ENCODE measurements at regions not wholly inside any gene's neighbourhood (a gene's known extent, or its start where the extent isn't known, plus 50 kb on each side); places are given as distances from the start of the nearest gene placed in this dataset.
"Not testable (repeated sequence)": the region's sequence is repeated elsewhere in the genome, so short reads cannot be mapped to it uniquely, and the experiment has no call there.

- no peaks in the 10 kb centered on the region for H3K9me3 ChIP-seq (ENCODE audit: control insufficient read depth, insufficient read depth, low read depth, low read length)
- DNase-seq (ENCODE audit: low read depth in 2 of 2) = no peak
- H3K27me3 ChIP-seq (ENCODE audit: control insufficient read depth, insufficient read depth, low read length) = no peaks in the 10 kb centered on the region
- no peaks in the 10 kb centered on the region for H4K20me1 ChIP-seq (ENCODE audit: control insufficient read depth, extremely low read depth, insufficient read depth, low read length)
- H2AFZ ChIP-seq (ENCODE audit: low read length) = no peak overlapping the region
- no peaks in the 10 kb centered on the region for H3K36me3 ChIP-seq (ENCODE audit: control insufficient read depth, insufficient read depth, low read length)
- no peak for TF ChIP-seq CTCF (conservative IDR thresholded peaks at IDR 0.05 in 1 of 2, IDR thresholded peaks at IDR 0.05 in 1 of 2; ENCODE audit: low read depth in 1 of 2, low read length in 2 of 2)
- no peaks in the 10 kb centered on the region for H3K79me2 ChIP-seq (ENCODE audit: control insufficient read depth, insufficient read depth, low read length)
- H3K4me2 ChIP-seq (ENCODE audit: extremely low read depth, insufficient read depth, low read length) = no peak overlapping the region
- H3K4me3 ChIP-seq (replicated peaks in 1 of 4; ENCODE audit: control extremely low read depth in 1 of 4, insufficient read depth in 1 of 4, low read depth in 3 of 4, low read length in 4 of 4) = no peak overlapping the region
- no peak overlapping the region for H3K27ac ChIP-seq (ENCODE audit: insufficient read depth, low read length)
- H3K4me1 ChIP-seq (ENCODE audit: control insufficient read depth, extremely low read depth, insufficient read depth, low read length) = no peaks in the 10 kb centered on the region
- no peak overlapping the region for H3K9ac ChIP-seq (ENCODE audit: insufficient read depth, low read length)
These were observed 56.6 kb upstream of the ZPLD1 start for GRCh38 chr3:102378216-102378615.

GRCh38 chr3:102382201-102382600 is 52.6 kb upstream of the ZPLD1 start:
- H3K9me3 ChIP-seq (ENCODE audit: control insufficient read depth, insufficient read depth, low read depth, low read length); H3K79me2 ChIP-seq (ENCODE audit: control insufficient read depth, insufficient read depth, low read length); H3K27me3 ChIP-seq (ENCODE audit: control insufficient read depth, insufficient read depth, low read length); H3K4me1 ChIP-seq (ENCODE audit: control insufficient read depth, extremely low read depth, insufficient read depth, low read length); H3K27ac ChIP-seq (ENCODE audit: insufficient read depth, low read length); DNase-seq (ENCODE audit: low read depth in 2 of 2); H2AFZ ChIP-seq (ENCODE audit: low read length); H3K9ac ChIP-seq (ENCODE audit: insufficient read depth, low read length); H3K36me3 ChIP-seq (ENCODE audit: control insufficient read depth, insufficient read depth, low read length); H4K20me1 ChIP-seq (ENCODE audit: control insufficient read depth, extremely low read depth, insufficient read depth, low read length); H3K4me3 ChIP-seq (replicated peaks in 1 of 4; ENCODE audit: control extremely low read depth in 1 of 4, insufficient read depth in 1 of 4, low read depth in 3 of 4, low read length in 4 of 4); H3K4me2 ChIP-seq (ENCODE audit: extremely low read depth, insufficient read depth, low read length): not testable (repeated sequence)

Measured in fibroblast of lung (primary cell).